ENCODE measurements at regions not wholly inside any gene's neighbourhood (a gene's known extent, or its start where the extent isn't known, plus 50 kb on each side); places are given as distances from the start of the nearest gene placed in this dataset.

GRCh38 chr5:98108497-98108896 lies 665.0 kb upstream of the RGMB start:
- TF ChIP-seq TAF1 (IDR thresholded peaks at IDR 0.05; ENCODE audit: borderline replicate concordance, insufficient read depth, low read length) (no peak), POLR2AphosphoS5 (IDR thresholded peaks at IDR 0.05; ENCODE audit: low read depth, low read length) (no peak)
